Right lobe of liver (tissue), 6 donors: ENCODE measurements at regions not wholly inside any gene's neighbourhood (a gene's known extent, or its start where the extent isn't known, plus 50 kb on each side); places are given as distances from the start of the nearest gene placed in this dataset.

ENCODE experiments used
- ATAC-seq, 4 donors: fragments of 200-7000 bp; cut with Tn5 transposase; one replicate each; pipeline ENCODE4 v1.9.1; 2020; ENCODE audit warnings: mild to moderate bottlenecking in 4 of 4, moderate library complexity in 4 of 4
- DNase-seq, 3 donors: peaks; one replicate each; pipeline ENCODE4 v3.0.0-alpha.2; 2020
- H3K27ac ChIP-seq, 3 donors: fragments of 200-600 bp; one replicate each; pipeline ENCODE4 v1.8.0; 2022
- H3K27me3 ChIP-seq, 2 donors: fragments of 200-600 bp; one replicate each; pipeline ENCODE4 v1.8.0; 2022
- H3K36me3 ChIP-seq, 4 donors: fragments of 200-600 bp; sonication (generic) in 1 of 4; one replicate each; pipeline versions ENCODE4 v1.5.1 to v1.8.0; 2017 to 2022; ENCODE audit warnings: control low read depth in 1 of 4
- H3K4me1 ChIP-seq, 4 donors: fragments of 200-600 bp; sonication (generic) in 1 of 4; one replicate each; pipeline versions ENCODE4 v1.5.1 to v1.8.0; 2017 to 2022; ENCODE audit warnings: control low read depth in 1 of 4
- H3K4me3 ChIP-seq, 3 donors: fragments of 200-600 bp; one replicate each; pipeline ENCODE4 v1.8.0; 2022
- H3K9me3 ChIP-seq, 4 donors: fragments of 200-600 bp; sonication (generic) in 1 of 4; one replicate each; pipeline versions ENCODE4 v1.5.1 to v1.8.0; 2017 to 2022; ENCODE audit warnings: control low read depth in 1 of 4
- CTCF ChIP-seq, 4 donors: fragments of 200-600 bp in 3 of 4; fragments of 450-650 bp in 1 of 4; IDR thresholded peaks; one replicate each; pipeline versions ENCODE4 v1.5.1 to v1.8.0; 2016 to 2022; ENCODE audit warnings: antibody characterized with exemption in 4 of 4, mild to moderate bottlenecking in 2 of 4
- POLR2A ChIP-seq: fragments of 450-650 bp; IDR thresholded peaks from one replicate; pipeline ENCODE4 v1.6.1; 2017; ENCODE audit warnings: antibody characterized with exemption, mild to moderate bottlenecking
- WGBS: methylation state at CpG from one replicate; pipeline ENCODE4 v1.1.6; 2018; ENCODE audit warnings: low coverage, low lambda C conversion rate; ENCODE audit not compliant: insufficient coverage; ENCODE audit errors: missing lambda C conversion rate; 5-methylcytosine and 5-hydroxymethylcytosine counted together
- intact Hi-C, 2 donors: fragments of 100-400 bp; cut with DNase I; formaldehyde crosslinking; loops; one replicate each; pipeline versions ENCODE4 v1.11.2 to v1.14.1; 2022
- donor health status: DM: no; HTN: yes; CAD: no.
- donor health status: DM: no; HTN: no; CAD: no.
- donor health status: DM: no; HTN: no; CAD: no.
- donor health status: DM: no; HTN: yes; CAD: no.
- donor health status: DM: no; HTN: yes; CAD: no.

- 90% methylated on average over 2 of the region's 6 CpGs for WGBS
- H3K36me3 ChIP-seq: no peaks in the 10 kb centered on the region
- intact Hi-C loops: no loop called here
- H3K4me3 ChIP-seq: no peak overlapping the region
- ATAC-seq (no peak), DNase-seq (no peak)
- no peak for TF ChIP-seq CTCF (IDR thresholded peaks at IDR 0.05)
- TF ChIP-seq POLR2A: no peak
- no peak overlapping the region for H3K27ac ChIP-seq
- H3K4me1 ChIP-seq: no peaks in the 10 kb centered on the region
- H3K27me3 ChIP-seq: no peaks in the 10 kb centered on the region
- no peaks in the 10 kb centered on the region for H3K9me3 ChIP-seq
Measured at GRCh38 chr1:218882454-218882853, 291.2 kb upstream of the LYPLAL1 start.

GRCh38 chr1:218886101-218886871 is 287.4 kb upstream of the LYPLAL1 start:
- no peak for ATAC-seq
- intact Hi-C loops: no loop called here

GRCh38 chr1:218887141-218887925 is 286.3 kb upstream of the LYPLAL1 start:
- no peak for DNase-seq
- Histone ChIP-seq H3K36me3 (no peaks in the 10 kb centered on the region), H3K27ac (no peak overlapping the region), H3K9me3 (no peaks in the 10 kb centered on the region), H3K4me3 (no peak overlapping the region), H3K27me3 (no peaks in the 10 kb centered on the region), H3K4me1 (no peaks in the 10 kb centered on the region)
- ATAC-seq: no peak
- intact Hi-C loops: no loop called here
- 66% methylated on average over 5 of the region's 5 CpGs for WGBS
- TF ChIP-seq CTCF (IDR thresholded peaks at IDR 0.05): no peak
- no peak for TF ChIP-seq POLR2A

More at GRCh38 chr1:218886101-218886871, 287.4 kb upstream of the LYPLAL1 start:
- TF ChIP-seq POLR2A (no peak), CTCF (IDR thresholded peaks at IDR 0.05) (no peak)
- Histone ChIP-seq H3K4me1 (no peaks in the 10 kb centered on the region), H3K27me3 (no peaks in the 10 kb centered on the region), H3K27ac (no peak overlapping the region), H3K4me3 (no peak overlapping the region), H3K9me3 (no peaks in the 10 kb centered on the region), H3K36me3 (no peaks in the 10 kb centered on the region)
- WGBS: 62% methylated on average over 6 of the region's 6 CpGs
- no peak for DNase-seq

GRCh38 chr1:218890451-218890850 is 283.2 kb upstream of the LYPLAL1 start:
- Histone ChIP-seq H3K27me3 (no peaks in the 10 kb centered on the region), H3K9me3 (no peaks in the 10 kb centered on the region), H3K36me3 (no peaks in the 10 kb centered on the region), H3K4me1 (no peaks in the 10 kb centered on the region), H3K4me3 (no peak overlapping the region), H3K27ac (no peak overlapping the region)
- ATAC-seq (no peak), DNase-seq (no peak)
- 51% methylated on average over 3 of the region's 3 CpGs for WGBS
- intact Hi-C loops: no loop called here
- no peak for TF ChIP-seq POLR2A

GRCh38 chr1:218891577-218891976 is 282.1 kb upstream of the LYPLAL1 start:
- intact Hi-C loops: no loop called here
- Histone ChIP-seq H3K27ac (no peak overlapping the region), H3K36me3 (no peaks in the 10 kb centered on the region), H3K4me3 (no peak overlapping the region), H3K9me3 (no peaks in the 10 kb centered on the region), H3K27me3 (no peaks in the 10 kb centered on the region), H3K4me1 (no peaks in the 10 kb centered on the region)
- 42% methylated on average over 5 of the region's 5 CpGs for WGBS
- no peak for TF ChIP-seq CTCF (IDR thresholded peaks at IDR 0.05)
- TF ChIP-seq POLR2A: no peak
- DNase-seq (no peak), ATAC-seq (no peak)
